Heart left ventricle (tissue), 16 donors: ENCODE measurements at regions not wholly inside any gene's neighbourhood (a gene's known extent, or its start where the extent isn't known, plus 50 kb on each side); places are given as distances from the start of the nearest gene placed in this dataset.

Experiments
- ATAC-seq, 4 donors: fragments of 200-7000 bp; cut with Tn5 transposase; one replicate each; pipeline ENCODE4 v1.9.1; 2020 to 2022; ENCODE audit warnings: moderate library complexity in 4 of 4, mild to moderate bottlenecking in 3 of 4, moderate number of reproducible peaks in 1 of 4
- DNase-seq, 5 donors: peaks; one replicate each; pipeline ENCODE4 v3.0.0-alpha.2; 2020
- H3K27ac ChIP-seq, 12 donors: fragments of 200-600 bp; sonication (generic) in 4 of 12; one replicate each; pipeline versions ENCODE4 v1.5.0 to v1.8.0; 2016 to 2022; ENCODE audit warnings: mild to moderate bottlenecking in 2 of 12
- H3K27me3 ChIP-seq, 9 donors: fragments of 200-600 bp; sonication (generic) in 2 of 9; one replicate each; pipeline versions ENCODE4 v1.5.1 to v1.8.0; 2016 to 2022; ENCODE audit warnings: mild to moderate bottlenecking in 3 of 9
- H3K36me3 ChIP-seq, 9 donors: fragments of 200-600 bp; sonication (generic) in 2 of 9; one replicate each; pipeline versions ENCODE4 v1.5.0 to v1.8.0; 2018 to 2022; ENCODE audit warnings: mild to moderate bottlenecking in 2 of 9
- H3K4me1 ChIP-seq, 12 donors: fragments of 200-600 bp; sonication (generic) in 4 of 12; one replicate each; pipeline versions ENCODE4 v1.5.0 to v1.8.0; 2016 to 2022; ENCODE audit warnings: mild to moderate bottlenecking in 3 of 12
- H3K4me3 ChIP-seq, 12 donors: fragments of 200-600 bp; sonication (generic) in 4 of 12; one replicate each; pipeline versions ENCODE4 v1.5.0 to v1.8.0; 2017 to 2022; ENCODE audit warnings: mild to moderate bottlenecking in 9 of 12, moderate library complexity in 4 of 12
- H3K9me3 ChIP-seq, 12 donors: fragments of 200-600 bp; sonication (generic) in 4 of 12; one replicate each; pipeline versions ENCODE4 v1.5.0 to v1.8.0; 2016 to 2022; ENCODE audit warnings: mild to moderate bottlenecking in 1 of 12
- CTCF ChIP-seq, 12 donors: fragments of 200-600 bp; sonication (generic) in 4 of 12; IDR thresholded peaks; one replicate each; pipeline versions ENCODE4 v1.5.0 to v1.8.0; 2018 to 2022; ENCODE audit warnings: antibody characterized with exemption in 12 of 12, mild to moderate bottlenecking in 5 of 12
- POLR2A ChIP-seq, 2 donors: fragments of 450-650 bp; IDR thresholded peaks; one replicate each; pipeline ENCODE4 v1.6.1; 2017; ENCODE audit warnings: antibody characterized with exemption in 2 of 2, mild to moderate bottlenecking in 2 of 2, moderate library complexity in 2 of 2
- WGBS, 4 donors: extraction: QIAGEN DNeasy Blood & Tissue Kit in 2 of 4; methylation state at CpG; one replicate each; pipeline versions ENCODE4 v1.1.5 to v1.1.7; 2013 to 2018; 5-methylcytosine and 5-hydroxymethylcytosine counted together
- intact Hi-C, 10 donors: fragments of 100-400 bp; cut with DNase I; formaldehyde crosslinking; loops; one replicate each; pipeline versions ENCODE4 v1.11.1 to v1.14.2; 2022
- donor health status: ischemic (EF 13 %, LVEDD 7.1; RV severe dilation, severe dysfunction).
- donor health status: healthy with polysubstance abuse.
- donor health status: DM: no; HTN: yes; CAD: no.
- donor health status: DM: no; HTN: no; CAD: no.
- donor health status: ischemic (EF 25% LVEDD 6.9; RV normal size, moderate dysfunction).
- donor health status: ischemic (EF 25% LVEDD 5.7; RV mildly dilated, moderate dysfunction).
- donor health status: healthy.
- donor health status: DM: yes; HTN: yes; CAD: no.
- donor health status: ischemic (EF 35%, LVEDD 5.7; RV mildly dilated, moderate dysfunction).
- donor health status: nonischemic (EF 11% LVEDD 7.7; RV severe dilation, severe dysfunction).
- donor health status: DM: yes; HTN: yes; CAD: no.
- donor health status: PGD.
- donor health status: ischemic (EF 29% LVEDD 5.4; RV normal size, mild dysfunction).
- donor health status: nonischemic (EF 23%, LVEDD 6.1; RV moderate dilation, normal function).

DNA sequence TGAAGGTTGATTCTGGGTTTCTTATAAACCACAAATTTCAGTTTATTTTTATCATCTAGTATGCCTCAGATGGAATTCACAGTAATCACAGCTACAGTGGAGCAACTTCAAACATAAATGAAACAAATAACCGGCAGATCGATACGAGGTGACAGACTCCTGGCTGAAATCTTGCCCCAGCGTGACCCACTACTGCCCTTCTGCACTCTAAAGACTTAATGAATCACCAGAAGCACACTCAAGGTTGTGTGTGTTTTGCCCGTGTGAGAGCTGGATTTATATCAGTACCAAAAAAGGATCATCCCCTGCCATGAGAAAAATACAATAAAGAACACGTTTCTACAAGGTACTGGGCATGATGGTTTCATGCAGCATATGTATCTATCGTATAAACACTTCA, 161.7 kb downstream of the KLF12 start:
- no peak for ATAC-seq
- peaks cover 0 to 56% (median 16%) of the 10 kb centered on the region in 12 donors for H3K4me1 ChIP-seq
- TF ChIP-seq CTCF (IDR thresholded peaks at IDR 0.05) (no peak), POLR2A (IDR thresholded peaks at IDR 0.05) (no peak)
- no peaks in the 10 kb centered on the region for H3K27me3 ChIP-seq
- H3K36me3 ChIP-seq = no peaks in the 10 kb centered on the region
- no peak overlapping the region for H3K27ac ChIP-seq
- no peak for DNase-seq
- intact Hi-C loops = loop anchor here in 1 of 10 donors (10.0 kb wide), 1 partner anchor 162 kb away; the partner anchor contains the start of gene KLF12
- H3K9me3 ChIP-seq = peaks cover 0 to 8% (median 0%) of the 10 kb centered on the region in 12 donors
- WGBS, 4 donors = 80 to 93% (median 89%) methylated on average over 7 of the region's 7 CpGs
- H3K4me3 ChIP-seq = no peak overlapping the region

GRCh38 chr13:73971481-73971880, 162.7 kb downstream of the KLF12 start:
- no peak overlapping the region for H3K4me3 ChIP-seq
- ATAC-seq (no peak), DNase-seq (no peak)
- peaks cover 0 to 8% (median 0%) of the 10 kb centered on the region in 12 donors for H3K9me3 ChIP-seq
- no peak overlapping the region for H3K27ac ChIP-seq
- TF ChIP-seq CTCF (IDR thresholded peaks at IDR 0.05) (no peak), POLR2A (IDR thresholded peaks at IDR 0.05) (no peak)
- 75 to 89% (median 85%) methylated on average over 2 of the region's 2 CpGs for WGBS, 4 donors
- no peaks in the 10 kb centered on the region for H3K27me3 ChIP-seq
- intact Hi-C loops = loop anchor here in 1 of 10 donors (10.0 kb wide), 1 partner anchor 163 kb away; the partner anchor contains the start of gene KLF12
- H3K4me1 ChIP-seq = peaks cover 0 to 58% (median 22%) of the 10 kb centered on the region in 12 donors
- H3K36me3 ChIP-seq = no peaks in the 10 kb centered on the region

GRCh38 chr13:73970421-73971055, 163.7 kb downstream of the KLF12 start:
- 70 to 84% (median 75%) methylated on average over 7 of the region's 7 CpGs for WGBS, 4 donors
- Histone ChIP-seq H3K27ac (no peak overlapping the region), H3K9me3 (peaks cover 0 to 8% (median 0%) of the 10 kb centered on the region in 12 donors), H3K27me3 (no peaks in the 10 kb centered on the region), H3K4me1 (peaks cover 0 to 68% (median 31%) of the 10 kb centered on the region in 12 donors), H3K36me3 (no peaks in the 10 kb centered on the region), H3K4me3 (no peak overlapping the region)
- intact Hi-C loops = loop anchor here in 1 of 10 donors (10.0 kb wide), 1 partner anchor 164 kb away; the partner anchor contains the start of gene KLF12
- no peak for DNase-seq
- no peak for TF ChIP-seq CTCF (IDR thresholded peaks at IDR 0.05)
- TF ChIP-seq POLR2A (IDR thresholded peaks at IDR 0.05) = no peak
- no peak for ATAC-seq

- H3K4me3 ChIP-seq = no peak overlapping the region
- ATAC-seq (peak in 3 of 4 donors; percentile 31 to 66 (median 31)), DNase-seq (no peak)
- 75 to 81% (median 78%) methylated on average over 5 of the region's 5 CpGs for WGBS, 4 donors
- intact Hi-C loops = no loop called here
- no peaks in the 10 kb centered on the region for H3K27me3 ChIP-seq
- no peak for TF ChIP-seq POLR2A (IDR thresholded peaks at IDR 0.05)
- H3K9me3 ChIP-seq = no peaks in the 10 kb centered on the region
- no peaks in the 10 kb centered on the region for H3K36me3 ChIP-seq
- H3K27ac ChIP-seq = no peak overlapping the region
- peaks cover 0 to 69% (median 36%) of the 10 kb centered on the region in 12 donors for H3K4me1 ChIP-seq
Observed at GRCh38 chr13:73967397-73968165, 166.6 kb downstream of the KLF12 start.
